ENCODE measurements at regions not wholly inside any gene's neighbourhood (a gene's known extent, or its start where the extent isn't known, plus 50 kb on each side); places are given as distances from the start of the nearest gene placed in this dataset.
"Not testable (repeated sequence)": the region's sequence is repeated elsewhere in the genome, so short reads cannot be mapped to it uniquely, and the experiment has no call there.

GRCh38 chr4:188377816-188378215, 238.6 kb downstream of the TRIML1 start:
- H3K9me3 Mint-ChIP-seq = peaks cover 39% of the 10 kb centered on the region
- CTCF ChIA-PET = no interaction called here
- DNase-seq = no peak
- no peaks in the 10 kb centered on the region for H3K27me3 Mint-ChIP-seq
- H3K36me3 Mint-ChIP-seq = no peaks in the 10 kb centered on the region
- H3K4me3 Mint-ChIP-seq = no peak overlapping the region
- no peak overlapping the region for H3K27ac Mint-ChIP-seq
- no peaks in the 10 kb centered on the region for H3K4me1 Mint-ChIP-seq

DNA sequence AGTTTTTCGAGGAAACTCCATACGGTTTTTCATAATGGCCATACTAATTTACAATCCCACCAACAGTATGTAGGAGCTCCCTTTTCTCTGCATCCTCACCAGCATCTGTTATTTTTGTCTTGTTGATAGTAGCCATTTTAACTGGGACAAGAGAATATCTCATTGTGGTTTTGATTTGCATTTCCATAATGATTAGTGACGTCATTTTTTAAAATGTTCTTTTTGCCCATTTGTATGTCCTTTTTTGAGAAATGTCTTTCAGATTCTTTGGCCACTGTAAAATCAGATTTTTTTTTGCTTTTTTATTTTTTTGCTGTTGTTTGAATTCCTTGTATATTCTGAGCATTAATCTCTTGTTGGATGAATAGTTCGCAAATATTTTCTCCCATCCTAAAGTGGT, 243.9 kb downstream of the TRIML1 start:
- CTCF ChIA-PET = no interaction called here
- Mint-ChIP-seq H3K27me3 (no peaks in the 10 kb centered on the region), H3K4me3 (no peak overlapping the region), H3K9me3 (peaks cover 21% of the 10 kb centered on the region), H3K36me3 (no peaks in the 10 kb centered on the region), H3K4me1 (no peaks in the 10 kb centered on the region), H3K27ac (no peak overlapping the region)
- DNase-seq = no peak

DNA sequence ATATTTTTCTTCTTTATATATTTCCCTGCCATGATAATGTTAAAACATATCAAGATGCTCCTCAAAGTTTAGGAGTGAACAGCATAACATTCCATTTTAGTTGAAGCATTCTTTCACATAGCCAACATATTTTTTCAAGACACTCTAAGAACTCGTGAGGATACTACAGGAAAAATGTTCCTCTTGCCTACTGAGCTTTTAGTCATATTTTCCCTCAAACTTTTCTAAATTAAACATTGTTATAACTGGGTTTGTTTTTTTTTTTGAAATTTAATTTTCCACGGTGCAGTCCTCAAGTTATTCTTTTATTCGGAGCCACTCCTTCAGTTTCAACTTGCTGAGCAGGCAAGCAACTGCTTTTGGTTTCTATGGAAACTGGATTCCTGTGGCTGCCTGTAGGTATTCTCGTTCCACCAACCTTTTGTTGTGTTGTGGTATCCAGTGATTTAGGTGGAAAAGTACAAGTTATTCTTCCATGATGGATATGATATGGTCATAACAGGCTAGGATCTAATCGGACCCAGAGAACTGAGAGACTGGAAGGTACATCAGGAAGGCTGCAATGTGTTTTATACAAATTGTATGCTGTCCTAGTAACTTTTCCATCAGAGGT, 248.0 kb downstream of the TRIML1 start:
- CTCF ChIA-PET = no interaction called here
- H3K27me3 Mint-ChIP-seq = no peaks in the 10 kb centered on the region
- no peak for DNase-seq
- H3K36me3 Mint-ChIP-seq = no peaks in the 10 kb centered on the region
- no peak overlapping the region for H3K4me3 Mint-ChIP-seq
- peaks cover 20% of the 10 kb centered on the region for H3K9me3 Mint-ChIP-seq
- no peak overlapping the region for H3K27ac Mint-ChIP-seq
- H3K4me1 Mint-ChIP-seq = no peaks in the 10 kb centered on the region

GRCh38 chr4:188391349-188391748, 252.1 kb downstream of the TRIML1 start:
- H3K4me3 Mint-ChIP-seq, DNase-seq, H3K27me3 Mint-ChIP-seq, CTCF ChIA-PET, H3K4me1 Mint-ChIP-seq, H3K36me3 Mint-ChIP-seq, H3K27ac Mint-ChIP-seq: not testable (repeated sequence)
- H3K9me3 Mint-ChIP-seq = peaks cover 15% of the 10 kb centered on the region

DNA sequence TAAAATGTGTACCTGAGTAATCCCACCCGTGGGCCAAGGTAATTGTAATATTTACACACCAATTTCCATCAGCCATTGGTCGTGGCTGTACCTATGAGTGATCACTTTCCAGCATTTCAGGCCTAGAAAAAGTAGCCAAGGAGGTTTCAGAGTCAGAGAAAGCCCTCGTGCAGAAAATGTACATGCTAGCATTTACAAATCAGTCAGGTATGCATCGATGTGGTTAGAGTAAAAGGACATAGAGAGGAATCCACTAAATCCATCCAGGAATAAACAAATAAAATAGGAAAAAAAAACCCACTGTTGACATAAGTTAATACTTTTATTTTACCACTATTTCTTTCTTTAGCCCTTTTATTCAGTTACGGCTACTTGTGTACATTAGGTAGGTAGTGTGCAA, 256.8 kb downstream of the TRIML1 start:
- Mint-ChIP-seq H3K4me1 (no peaks in the 10 kb centered on the region), H3K9me3 (peaks cover 14% of the 10 kb centered on the region), H3K27me3 (no peaks in the 10 kb centered on the region), H3K27ac (no peak overlapping the region), H3K4me3 (no peak overlapping the region), H3K36me3 (no peaks in the 10 kb centered on the region)
- no peak for DNase-seq
- CTCF ChIA-PET = no interaction called here

DNA sequence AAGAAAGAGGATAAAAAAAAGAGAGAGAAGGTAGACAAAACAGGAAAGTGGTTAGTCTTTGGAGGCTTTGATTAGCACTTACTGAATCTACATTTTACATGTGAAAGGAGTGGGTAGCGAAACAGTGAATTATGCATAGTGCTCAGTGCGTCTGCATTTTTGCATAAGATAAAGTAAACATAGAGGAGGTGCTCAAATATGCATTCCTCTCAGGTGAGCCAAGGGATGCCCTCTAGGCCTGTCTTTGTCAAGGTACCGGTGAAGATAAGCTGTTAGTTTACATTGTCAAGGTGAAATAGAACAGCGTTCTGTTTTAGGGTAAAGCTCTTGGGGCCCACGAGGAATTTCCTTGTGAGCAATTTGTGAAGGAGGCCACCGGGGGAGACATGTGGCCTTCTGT, 260.6 kb downstream of the TRIML1 start:
- no peaks in the 10 kb centered on the region for H3K36me3 Mint-ChIP-seq
- no peaks in the 10 kb centered on the region for H3K4me1 Mint-ChIP-seq
- CTCF ChIA-PET = no interaction called here
- no peak overlapping the region for H3K4me3 Mint-ChIP-seq
- peaks cover 12% of the 10 kb centered on the region for H3K9me3 Mint-ChIP-seq
- no peak overlapping the region for H3K27ac Mint-ChIP-seq
- no peaks in the 10 kb centered on the region for H3K27me3 Mint-ChIP-seq
- no peak for DNase-seq

DNA sequence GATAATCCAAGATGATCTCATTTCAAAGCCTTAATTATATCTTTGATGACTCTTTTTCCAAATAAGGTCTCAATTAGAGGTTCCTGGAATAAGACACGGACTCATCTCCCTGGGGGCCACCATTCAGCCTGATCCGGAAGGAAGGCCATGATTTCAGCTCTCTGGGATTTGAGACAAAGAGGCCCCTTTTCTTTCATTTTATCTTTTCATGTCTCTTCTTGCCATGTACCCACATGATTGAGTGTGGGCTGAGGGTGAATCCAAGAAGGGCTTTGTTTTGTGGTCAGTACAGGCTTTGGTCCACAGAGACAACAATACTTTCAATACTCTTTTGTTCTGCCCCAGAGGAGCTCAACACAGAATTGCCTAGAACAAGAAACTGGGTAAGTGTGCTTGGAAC, 261.2 kb downstream of the TRIML1 start:
- Mint-ChIP-seq H3K27ac (no peak overlapping the region), H3K4me1 (no peaks in the 10 kb centered on the region), H3K36me3 (no peaks in the 10 kb centered on the region), H3K4me3 (no peak overlapping the region), H3K9me3 (peaks cover 13% of the 10 kb centered on the region), H3K27me3 (no peaks in the 10 kb centered on the region)
- CTCF ChIA-PET = no interaction called here
- DNase-seq = no peak

DNA sequence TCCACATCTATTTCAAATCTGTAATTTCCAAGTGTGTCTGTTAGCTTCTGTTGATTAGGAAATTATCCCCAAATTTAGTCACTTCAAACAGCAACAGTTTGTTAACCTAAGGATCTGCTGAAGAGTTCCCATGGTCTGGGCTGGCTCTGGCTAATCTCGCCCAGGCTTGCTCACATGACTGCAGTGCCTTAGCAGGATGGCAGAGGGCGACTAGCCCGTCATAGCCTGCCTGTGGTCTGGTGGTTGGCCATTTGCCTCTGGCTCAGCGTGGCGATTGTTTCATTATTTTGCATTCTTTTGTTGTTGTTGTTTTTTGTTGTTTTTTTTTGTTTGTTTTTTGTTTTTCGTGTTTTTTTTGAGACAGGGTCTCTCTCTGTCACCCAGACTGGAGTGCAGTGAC, 264.0 kb downstream of the TRIML1 start:
- no peak for DNase-seq
- Mint-ChIP-seq H3K9me3 (peaks cover 18% of the 10 kb centered on the region), H3K27ac (no peak overlapping the region), H3K4me1 (no peaks in the 10 kb centered on the region), H3K4me3 (no peak overlapping the region), H3K27me3 (no peaks in the 10 kb centered on the region), H3K36me3 (no peaks in the 10 kb centered on the region)
- CTCF ChIA-PET = no interaction called here

- H3K4me1 Mint-ChIP-seq, H3K27ac Mint-ChIP-seq, H3K27me3 Mint-ChIP-seq, H3K4me3 Mint-ChIP-seq, DNase-seq, H3K36me3 Mint-ChIP-seq, CTCF ChIA-PET: not testable (repeated sequence)
- H3K9me3 Mint-ChIP-seq = peaks cover 18% of the 10 kb centered on the region
Measured at GRCh38 chr4:188405071-188405835, 266.0 kb downstream of the TRIML1 start.

GRCh38 chr4:188408244-188409030, 269.2 kb downstream of the TRIML1 start:
- CTCF ChIA-PET = no interaction called here
- Mint-ChIP-seq H3K36me3 (no peaks in the 10 kb centered on the region), H3K9me3 (peaks cover 24% of the 10 kb centered on the region), H3K27ac (no peak overlapping the region), H3K4me3 (no peak overlapping the region), H3K4me1 (no peaks in the 10 kb centered on the region), H3K27me3 (no peaks in the 10 kb centered on the region)
- DNase-seq = no peak

DNA sequence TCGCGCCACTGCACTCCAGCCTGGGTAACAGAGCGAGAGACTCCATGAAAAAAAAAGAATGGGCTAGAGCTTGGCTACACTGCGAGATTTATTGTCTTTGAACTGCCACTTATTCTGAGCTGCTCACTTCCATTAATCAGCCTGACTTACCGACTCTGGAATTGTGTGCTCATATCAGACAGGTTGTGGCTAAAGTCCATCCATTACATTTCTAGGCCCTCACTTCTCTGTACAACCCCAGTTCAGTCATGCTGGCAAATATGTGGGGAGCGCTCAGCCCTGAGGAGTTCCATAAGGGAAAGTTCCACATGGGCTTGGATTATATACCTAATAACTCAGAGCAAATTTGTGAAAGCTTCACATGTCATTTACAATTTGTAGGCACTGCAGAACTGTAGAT, 270.6 kb downstream of the TRIML1 start:
- Mint-ChIP-seq H3K4me1 (no peaks in the 10 kb centered on the region), H3K4me3 (no peak overlapping the region), H3K9me3 (peaks cover 22% of the 10 kb centered on the region), H3K27ac (no peak overlapping the region), H3K36me3 (no peaks in the 10 kb centered on the region), H3K27me3 (no peaks in the 10 kb centered on the region)
- no peak for DNase-seq
- CTCF ChIA-PET = no interaction called here

- peaks cover 22% of the 10 kb centered on the region for H3K9me3 Mint-ChIP-seq
- CTCF ChIA-PET = no interaction called here
- H3K4me3 Mint-ChIP-seq = no peak overlapping the region
- H3K4me1 Mint-ChIP-seq = no peaks in the 10 kb centered on the region
- no peaks in the 10 kb centered on the region for H3K27me3 Mint-ChIP-seq
- no peak for DNase-seq
- no peak overlapping the region for H3K27ac Mint-ChIP-seq
- H3K36me3 Mint-ChIP-seq = no peaks in the 10 kb centered on the region
Measured at GRCh38 chr4:188411805-188412204, 272.6 kb downstream of the TRIML1 start.

GRCh38 chr4:188412499-188412898, 273.3 kb downstream of the TRIML1 start:
- CTCF ChIA-PET = no interaction called here
- H3K27me3 Mint-ChIP-seq = no peaks in the 10 kb centered on the region
- no peaks in the 10 kb centered on the region for H3K4me1 Mint-ChIP-seq
- peaks cover 20% of the 10 kb centered on the region for H3K9me3 Mint-ChIP-seq
- H3K36me3 Mint-ChIP-seq = no peaks in the 10 kb centered on the region
- H3K4me3 Mint-ChIP-seq = no peak overlapping the region
- H3K27ac Mint-ChIP-seq = no peak overlapping the region
- DNase-seq = no peak

DNA sequence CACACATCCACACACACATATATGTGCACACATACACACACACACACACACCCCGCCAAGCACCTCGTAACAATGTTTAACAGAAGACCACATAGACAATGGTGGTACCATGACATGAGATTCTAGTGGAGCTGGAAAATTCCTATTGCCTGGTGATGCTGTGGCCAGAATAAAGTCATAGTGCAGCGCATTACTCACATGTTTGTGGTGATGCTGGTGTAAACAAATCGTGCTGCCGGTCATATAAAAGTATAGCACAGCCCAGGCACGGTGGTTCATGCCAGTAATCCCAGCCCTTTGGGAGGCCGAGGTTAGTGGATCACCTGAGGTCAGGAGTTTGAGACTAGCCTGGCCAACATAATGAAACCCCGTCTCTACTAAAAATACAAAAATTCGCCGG, 275.2 kb downstream of the TRIML1 start:
- Mint-ChIP-seq H3K27me3 (no peaks in the 10 kb centered on the region), H3K36me3 (no peaks in the 10 kb centered on the region), H3K27ac (no peak overlapping the region), H3K9me3 (peaks cover 20% of the 10 kb centered on the region), H3K4me3 (no peak overlapping the region), H3K4me1 (no peaks in the 10 kb centered on the region)
- CTCF ChIA-PET = no interaction called here
- DNase-seq = no peak

GRCh38 chr4:188417181-188417580, 277.9 kb downstream of the TRIML1 start:
- Mint-ChIP-seq H3K4me3 (no peak overlapping the region), H3K27me3 (no peaks in the 10 kb centered on the region), H3K4me1 (no peaks in the 10 kb centered on the region), H3K36me3 (no peaks in the 10 kb centered on the region), H3K9me3 (peaks cover 16% of the 10 kb centered on the region), H3K27ac (no peak overlapping the region)
- no peak for DNase-seq
- CTCF ChIA-PET = no interaction called here
